HG02943 (cell line): ENCODE measurements at regions not wholly inside any gene's neighbourhood (a gene's known extent, or its start where the extent isn't known, plus 50 kb on each side); places are given as distances from the start of the nearest gene placed in this dataset.

Experiments
- ATAC-seq: cut with Tn5 transposase; IDR thresholded peaks from one replicate; pipeline ENCODE4 v1.9.1; 2021; ENCODE audit warnings: mild to moderate bottlenecking, low read depth, moderate library complexity; ENCODE audit not compliant: unreplicated experiment

GRCh38 chr15:62527387-62527786, 362.3 kb upstream of the C2CD4B start:
- ATAC-seq, result no peak

- no peak for ATAC-seq
These were observed 363.4 kb upstream of the C2CD4B start for GRCh38 chr15:62528505-62528904.

- ATAC-seq, result no peak
These were observed 367.3 kb upstream of the C2CD4B start for GRCh38 chr15:62532367-62532766.

- ATAC-seq, result no peak
These were observed 368.6 kb upstream of the C2CD4B start for GRCh38 chr15:62533687-62534086.

GRCh38 chr15:62534996-62535395, 369.9 kb upstream of the C2CD4B start:
- no peak for ATAC-seq

- ATAC-seq, result no peak
These were observed 374.2 kb upstream of the C2CD4B start for GRCh38 chr15:62539236-62539635.

- ATAC-seq, result no peak
These were observed 376.2 kb upstream of the C2CD4B start for GRCh38 chr15:62541250-62541649.

GRCh38 chr15:62541846-62542245, 376.8 kb upstream of the C2CD4B start:
- ATAC-seq, result no peak

GRCh38 chr15:62544446-62544845, 379.4 kb upstream of the C2CD4B start:
- no peak for ATAC-seq

GRCh38 chr15:62545467-62546227, 380.6 kb upstream of the C2CD4B start:
- no peak for ATAC-seq

- no peak for ATAC-seq
These were observed 381.5 kb upstream of the C2CD4B start for GRCh38 chr15:62546628-62547027.

- no peak for ATAC-seq
These were observed 382.5 kb upstream of the C2CD4B start for GRCh38 chr15:62547584-62547983.

GRCh38 chr15:62549345-62549970, 384.4 kb upstream of the C2CD4B start:
- ATAC-seq, result no peak

- no peak for ATAC-seq
These were observed 385.0 kb upstream of the C2CD4B start for GRCh38 chr15:62550106-62550505.

- no peak for ATAC-seq
These were observed 387.4 kb upstream of the C2CD4B start for GRCh38 chr15:62552444-62552843.

GRCh38 chr15:62553911-62554563, 389.0 kb upstream of the C2CD4B start:
- no peak for ATAC-seq

- ATAC-seq, result no peak
These were observed 393.7 kb upstream of the C2CD4B start for GRCh38 chr15:62558640-62559380.

- no peak for ATAC-seq
These were observed 394.3 kb upstream of the C2CD4B start for GRCh38 chr15:62559381-62559733.

- no peak for ATAC-seq
These were observed 396.0 kb upstream of the C2CD4B start for GRCh38 chr15:62561059-62561519.

- ATAC-seq, result no peak
These were observed 396.5 kb upstream of the C2CD4B start for GRCh38 chr15:62561571-62561970.
